ENCODE measurements at regions not wholly inside any gene's neighbourhood (a gene's known extent, or its start where the extent isn't known, plus 50 kb on each side); places are given as distances from the start of the nearest gene placed in this dataset.
"Not testable (repeated sequence)": the region's sequence is repeated elsewhere in the genome, so short reads cannot be mapped to it uniquely, and the experiment has no call there.

DNA sequence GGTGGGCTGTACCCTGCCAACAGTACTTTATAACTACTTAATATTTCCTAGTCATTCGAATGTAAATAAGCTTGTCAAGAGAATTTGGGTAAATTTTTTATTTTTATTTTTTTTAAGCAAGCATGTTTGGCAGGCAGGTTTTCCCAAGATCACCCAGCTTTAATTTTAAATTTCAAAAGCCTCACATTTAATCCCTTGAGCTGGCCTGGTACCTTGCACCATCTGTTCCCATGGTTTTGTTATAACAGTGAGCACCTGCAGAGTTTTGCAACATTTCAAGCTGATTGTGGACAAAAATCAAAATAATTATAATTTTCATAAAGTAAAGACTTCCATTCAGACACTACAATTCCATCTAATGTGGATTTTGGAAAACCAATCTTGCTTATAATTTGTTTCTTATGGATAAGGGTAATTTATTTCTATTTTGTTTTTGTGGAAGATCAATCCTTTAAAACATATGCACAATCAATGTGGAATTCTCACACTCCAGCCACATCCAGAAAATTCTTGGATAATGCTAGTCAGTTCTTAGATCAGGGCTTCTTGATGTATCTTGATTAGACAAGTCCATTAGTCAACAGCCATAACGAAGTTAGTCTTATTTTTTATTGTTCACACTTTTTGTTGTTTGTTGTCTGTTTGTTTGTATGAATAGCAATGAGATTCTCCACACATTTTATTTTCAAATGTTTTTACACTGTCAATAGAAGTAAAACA is 689.3 kb downstream of the NR4A2 start:
- Mint-ChIP-seq H3K27me3 (no peaks in the 10 kb centered on the region), H3K36me3 (ENCODE audit: low read depth) (no peaks in the 10 kb centered on the region), H3K27ac (no peak overlapping the region), H3K4me3 (no peak overlapping the region), H3K9me3 (peaks cover 9% of the 10 kb centered on the region), H3K4me1 (ENCODE audit: low read depth) (no peaks in the 10 kb centered on the region)
- intact Hi-C loops (cut with micrococcal nuclease) = no loop called here

DNA sequence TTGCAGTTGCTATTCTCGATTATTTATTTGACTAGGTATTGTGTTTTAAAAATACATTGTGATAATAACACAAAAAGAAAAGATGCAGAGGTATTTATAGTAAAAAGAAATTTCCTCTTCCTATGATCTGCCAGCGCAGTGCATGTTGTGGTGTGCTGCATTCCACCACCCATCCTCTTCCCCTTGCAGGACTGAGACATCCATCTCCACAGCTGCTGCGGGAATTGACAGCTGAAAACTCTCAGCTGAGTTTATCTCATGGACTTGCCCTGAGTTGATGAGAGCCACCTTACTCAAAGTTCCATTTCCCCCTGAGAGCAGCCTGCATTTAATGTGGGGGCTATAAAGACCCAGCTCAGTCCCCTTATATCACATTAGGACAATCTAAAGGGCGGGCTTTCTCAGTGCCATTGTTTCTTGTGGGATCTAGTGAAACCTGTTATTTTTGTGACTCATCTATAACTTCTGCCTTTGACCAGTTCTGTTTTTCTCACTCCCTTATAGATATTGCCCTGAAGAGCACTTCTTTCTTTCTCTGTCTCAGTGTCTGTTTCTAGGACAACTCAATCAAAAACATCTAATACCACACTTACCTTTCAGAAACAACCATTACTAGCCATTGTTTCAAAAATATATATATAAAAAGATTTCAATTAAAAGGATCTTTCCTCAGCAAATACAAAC is 698.5 kb downstream of the NR4A2 start:
- H3K27me3 Mint-ChIP-seq = no peaks in the 10 kb centered on the region
- no peaks in the 10 kb centered on the region for H3K36me3 Mint-ChIP-seq (ENCODE audit: low read depth)
- intact Hi-C loops (cut with micrococcal nuclease) = no loop called here
- H3K9me3 Mint-ChIP-seq = no peaks in the 10 kb centered on the region
- H3K4me3 Mint-ChIP-seq = no peak overlapping the region
- H3K4me1 Mint-ChIP-seq (ENCODE audit: low read depth) = no peaks in the 10 kb centered on the region
- no peak overlapping the region for H3K27ac Mint-ChIP-seq

DNA sequence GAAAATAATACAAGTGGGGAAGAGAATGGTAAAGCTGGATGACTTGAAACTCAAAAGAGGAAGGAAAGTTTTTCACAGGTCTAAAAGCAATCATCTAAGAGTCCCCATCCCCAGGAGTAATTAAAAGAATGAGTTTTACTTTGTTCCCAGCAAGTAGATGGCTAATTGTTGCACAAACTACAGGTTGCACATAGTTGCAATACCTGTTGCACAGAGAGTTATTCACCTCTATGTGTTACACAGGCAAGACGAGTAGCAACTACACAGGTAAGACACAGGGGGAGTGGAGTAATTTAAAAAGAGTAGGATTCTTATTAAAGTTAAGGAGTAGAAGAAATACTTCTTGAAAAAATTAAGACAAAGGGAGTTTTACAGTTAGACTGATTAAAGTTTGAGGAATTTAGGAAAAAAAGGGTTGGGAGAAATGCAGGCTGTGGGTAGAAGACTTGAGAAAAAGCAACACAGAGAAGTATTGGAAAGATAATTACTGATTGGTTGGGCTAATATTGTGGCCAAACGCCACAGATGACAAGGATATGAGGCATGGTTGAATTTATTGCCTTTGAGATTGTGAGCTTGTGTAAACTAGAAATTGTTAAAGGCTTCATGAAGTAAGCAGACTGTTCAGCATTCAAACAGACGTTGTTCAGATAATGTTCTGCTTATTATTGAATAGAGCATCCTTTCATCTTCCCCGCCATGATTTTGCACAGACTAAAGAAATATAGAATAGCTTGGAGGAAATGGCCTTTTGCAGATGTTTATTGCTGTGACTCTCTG is 699.3 kb downstream of the NR4A2 start:
- Mint-ChIP-seq H3K27me3 (no peaks in the 10 kb centered on the region), H3K27ac (no peak overlapping the region)
- intact Hi-C loops (cut with micrococcal nuclease) = no loop called here

DNA sequence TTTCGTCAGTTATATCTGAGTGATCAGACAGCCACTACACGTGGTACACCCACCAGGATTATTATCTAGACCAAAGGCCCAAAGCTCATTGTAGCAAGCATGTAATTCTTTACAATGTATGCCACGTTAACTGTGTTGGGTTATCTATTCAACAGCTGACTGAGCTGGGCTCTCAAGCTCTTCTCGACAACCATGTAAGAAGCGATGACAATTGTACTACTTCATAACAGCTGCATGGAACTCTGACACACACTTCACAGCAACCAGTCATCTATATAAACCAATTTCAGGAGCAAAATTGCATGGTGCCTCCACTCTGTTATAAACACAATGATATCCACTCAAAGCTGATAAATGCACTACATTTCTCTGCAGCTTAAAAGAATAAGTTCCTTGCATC is 701.8 kb downstream of the NR4A2 start:
- no peaks in the 10 kb centered on the region for H3K4me1 Mint-ChIP-seq (ENCODE audit: low read depth)
- H3K9me3 Mint-ChIP-seq = no peaks in the 10 kb centered on the region
- intact Hi-C loops (cut with micrococcal nuclease) = no loop called here
- H3K27me3 Mint-ChIP-seq = no peaks in the 10 kb centered on the region
- no peaks in the 10 kb centered on the region for H3K36me3 Mint-ChIP-seq (ENCODE audit: low read depth)
- H3K27ac Mint-ChIP-seq = no peak overlapping the region
- no peak overlapping the region for H3K4me3 Mint-ChIP-seq

More for the DNA sequence above, 699.3 kb downstream of the NR4A2 start:
- no peaks in the 10 kb centered on the region for H3K9me3 Mint-ChIP-seq
- no peak overlapping the region for H3K4me3 Mint-ChIP-seq
- no peaks in the 10 kb centered on the region for H3K36me3 Mint-ChIP-seq (ENCODE audit: low read depth)
- no peaks in the 10 kb centered on the region for H3K4me1 Mint-ChIP-seq (ENCODE audit: low read depth)

DNA sequence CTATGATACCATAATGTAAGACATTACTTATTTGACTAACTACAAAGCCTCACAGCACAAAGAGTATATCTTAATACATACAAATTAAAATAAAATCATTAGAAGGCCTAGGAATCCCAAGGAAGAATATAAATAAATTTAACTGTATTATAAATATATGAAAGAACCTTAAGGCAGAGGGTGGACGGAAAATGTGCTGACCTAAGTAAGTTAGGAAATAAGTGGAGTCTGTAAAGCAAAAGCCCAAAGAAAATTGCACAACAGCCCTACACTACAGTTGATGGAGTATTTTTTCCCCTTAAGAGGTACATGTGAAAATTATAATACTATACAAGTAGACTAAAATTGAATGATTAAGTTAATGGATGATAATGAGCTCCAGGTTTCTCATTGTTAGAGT is 710.1 kb downstream of the NR4A2 start:
- H3K36me3 Mint-ChIP-seq (ENCODE audit: low read depth) = no peaks in the 10 kb centered on the region
- no peaks in the 10 kb centered on the region for H3K27me3 Mint-ChIP-seq
- no peak overlapping the region for H3K4me3 Mint-ChIP-seq
- intact Hi-C loops (cut with micrococcal nuclease) = no loop called here
- H3K27ac Mint-ChIP-seq = no peak overlapping the region
- H3K4me1 Mint-ChIP-seq (ENCODE audit: low read depth) = no peaks in the 10 kb centered on the region
- H3K9me3 Mint-ChIP-seq = no peaks in the 10 kb centered on the region

DNA sequence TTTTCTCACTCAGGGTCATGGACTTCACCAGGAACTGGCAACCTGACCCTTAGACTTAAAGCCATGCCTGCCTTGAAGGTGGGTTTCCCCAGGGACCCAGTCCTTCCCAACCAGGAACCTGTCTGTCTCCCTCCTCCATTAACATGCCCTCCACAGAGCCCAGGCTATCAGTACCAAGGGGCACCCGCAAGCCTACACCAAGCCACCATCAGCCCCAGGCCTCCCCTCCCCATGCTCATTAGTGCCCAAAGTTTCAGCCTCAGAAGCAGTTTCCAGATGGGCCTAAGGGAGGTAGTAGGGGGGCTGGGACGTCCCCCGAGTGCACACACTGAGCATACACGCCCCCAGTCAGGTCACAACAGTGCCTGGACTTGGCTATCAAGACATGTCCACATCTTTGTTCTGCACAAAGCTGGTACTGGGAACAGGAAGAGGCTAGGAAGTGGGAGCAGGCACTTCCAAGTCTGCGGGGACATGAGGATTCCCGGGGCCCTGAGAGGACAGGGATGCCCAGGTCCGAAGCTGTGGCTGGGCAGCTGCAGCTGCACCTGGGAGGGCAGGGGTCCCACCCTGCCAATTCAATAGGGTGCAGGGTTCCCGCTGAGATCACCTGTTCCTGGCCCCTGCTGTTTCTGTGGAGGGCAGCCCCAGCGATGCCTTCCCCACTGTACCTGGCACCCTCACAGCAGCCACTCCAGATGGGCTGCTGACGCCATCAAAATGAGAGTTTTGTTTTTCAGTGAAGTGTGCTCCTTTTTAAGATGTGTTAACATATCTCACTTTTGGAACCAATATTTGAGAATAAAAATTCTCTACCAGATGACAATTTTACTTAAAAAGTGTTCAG is 731.4 kb downstream of the NR4A2 start:
- H3K4me3 Mint-ChIP-seq = no peak overlapping the region

DNA sequence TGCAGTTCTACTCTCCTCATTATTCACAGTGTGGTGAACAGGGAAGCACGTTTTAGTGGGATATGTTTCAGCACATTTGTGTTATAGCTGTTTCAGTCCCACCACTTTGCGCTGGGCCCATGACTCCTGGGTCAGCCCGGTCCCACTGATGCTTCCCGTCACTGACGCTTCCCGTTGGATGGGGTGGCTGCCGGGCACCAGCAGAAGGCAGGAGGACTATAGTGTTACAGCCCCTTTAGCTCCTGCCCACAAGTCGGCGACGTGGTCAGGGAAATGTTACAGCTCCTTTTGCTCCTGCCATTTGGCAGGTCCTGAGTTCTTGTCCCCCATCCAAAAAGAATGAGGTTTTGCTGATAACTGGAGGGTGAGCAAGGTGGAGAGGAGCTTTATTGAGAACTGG is 732.2 kb downstream of the NR4A2 start:
- Mint-ChIP-seq H3K4me3 (no peak overlapping the region), H3K27me3 (no peaks in the 10 kb centered on the region)
- intact Hi-C loops (cut with micrococcal nuclease) = no loop called here

More for the DNA sequence above, 731.4 kb downstream of the NR4A2 start:
- intact Hi-C loops (cut with micrococcal nuclease) = no loop called here
- Mint-ChIP-seq H3K27ac (no peak overlapping the region), H3K27me3 (no peaks in the 10 kb centered on the region), H3K36me3 (ENCODE audit: low read depth) (no peaks in the 10 kb centered on the region), H3K9me3 (peaks cover 27% of the 10 kb centered on the region), H3K4me1 (ENCODE audit: low read depth) (no peaks in the 10 kb centered on the region)

DNA sequence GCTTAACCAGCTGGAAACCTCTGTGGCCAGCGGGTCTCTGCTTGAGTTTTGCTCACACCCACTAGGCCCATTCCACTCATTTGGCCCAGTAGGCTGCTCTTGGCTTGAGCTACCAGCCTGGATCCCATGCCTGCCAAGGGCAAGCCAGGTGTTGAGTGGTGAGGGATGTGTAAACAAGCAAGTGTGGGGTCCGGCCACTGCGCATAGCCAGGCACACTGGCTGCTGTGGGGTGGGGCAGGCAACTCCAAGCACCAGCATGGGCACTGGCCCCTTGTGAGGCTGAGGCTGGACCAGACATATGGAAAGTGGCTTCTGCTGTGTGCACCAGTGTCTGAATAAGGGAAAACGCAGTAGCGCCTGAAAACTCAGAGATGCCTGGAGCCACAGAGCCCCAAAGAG is 732.7 kb downstream of the NR4A2 start:
- Mint-ChIP-seq H3K27me3 (no peaks in the 10 kb centered on the region), H3K36me3 (ENCODE audit: low read depth) (no peaks in the 10 kb centered on the region)
- intact Hi-C loops (cut with micrococcal nuclease) = no loop called here

More for the DNA sequence above, 732.2 kb downstream of the NR4A2 start:
- H3K4me1 Mint-ChIP-seq (ENCODE audit: low read depth) = no peaks in the 10 kb centered on the region
- peaks cover 27% of the 10 kb centered on the region for H3K9me3 Mint-ChIP-seq
- H3K27ac Mint-ChIP-seq = no peak overlapping the region
- no peaks in the 10 kb centered on the region for H3K36me3 Mint-ChIP-seq (ENCODE audit: low read depth)

DNA sequence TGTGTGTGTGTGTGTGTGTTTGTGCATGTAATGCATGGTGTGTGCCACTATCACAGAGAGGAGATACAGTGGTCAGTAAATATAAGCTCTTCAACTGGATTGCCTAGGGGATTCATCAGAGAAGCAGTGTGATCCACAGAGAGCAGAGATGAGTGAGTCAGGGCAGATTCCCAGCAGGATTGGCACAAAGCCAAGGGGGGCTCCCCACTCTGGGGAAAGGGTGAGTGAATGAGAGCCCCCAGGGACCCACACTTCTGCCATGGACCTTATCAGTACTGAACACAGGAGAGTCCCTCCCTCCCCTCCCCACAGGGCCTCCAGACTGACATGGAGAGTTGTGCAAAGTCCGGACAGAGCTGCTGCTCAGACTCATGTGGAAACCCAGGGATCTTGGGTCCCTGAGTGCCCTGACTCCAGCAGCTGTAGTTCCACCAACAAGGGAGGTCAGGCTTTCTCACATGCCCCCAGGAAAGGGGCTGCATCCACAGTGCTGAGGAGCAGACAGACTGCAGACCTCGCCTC is 748.8 kb downstream of the NR4A2 start:
- no peaks in the 10 kb centered on the region for H3K27me3 Mint-ChIP-seq
- H3K4me3 Mint-ChIP-seq = no peak overlapping the region
- no peak overlapping the region for H3K27ac Mint-ChIP-seq
- no peaks in the 10 kb centered on the region for H3K36me3 Mint-ChIP-seq (ENCODE audit: low read depth)
- peaks cover 57% of the 10 kb centered on the region for H3K9me3 Mint-ChIP-seq
- H3K4me1 Mint-ChIP-seq (ENCODE audit: low read depth) = no peaks in the 10 kb centered on the region
- intact Hi-C loops (cut with micrococcal nuclease) = no loop called here

More for the DNA sequence above, 732.7 kb downstream of the NR4A2 start:
- Mint-ChIP-seq H3K4me1 (ENCODE audit: low read depth) (no peaks in the 10 kb centered on the region), H3K4me3 (no peak overlapping the region), H3K9me3 (peaks cover 27% of the 10 kb centered on the region), H3K27ac (no peak overlapping the region)

DNA sequence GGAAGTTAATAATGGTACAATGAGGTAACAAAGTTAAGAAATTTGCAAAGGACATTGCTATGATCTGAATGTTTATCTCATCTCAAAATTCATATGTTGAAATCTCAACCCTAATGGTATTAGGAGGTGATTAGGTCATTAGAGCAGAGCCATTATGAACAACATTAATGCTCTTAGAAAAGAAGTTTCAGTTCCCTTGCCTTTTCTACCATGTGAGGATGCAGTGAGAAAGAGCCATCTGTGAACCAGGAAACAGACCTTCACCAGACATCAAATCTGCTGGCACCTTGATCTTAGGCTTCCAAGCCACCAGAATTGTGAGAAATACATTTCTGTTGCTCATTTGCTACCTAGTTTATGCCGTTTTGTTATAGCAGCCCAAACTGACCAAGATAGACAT is 757.6 kb downstream of the NR4A2 start:
- intact Hi-C loops (cut with micrococcal nuclease) = no loop called here
- H3K27ac Mint-ChIP-seq = no peak overlapping the region
- no peaks in the 10 kb centered on the region for H3K27me3 Mint-ChIP-seq
- no peak overlapping the region for H3K4me3 Mint-ChIP-seq
- H3K9me3 Mint-ChIP-seq = peaks cover 31% of the 10 kb centered on the region
- no peaks in the 10 kb centered on the region for H3K4me1 Mint-ChIP-seq (ENCODE audit: low read depth)
- no peaks in the 10 kb centered on the region for H3K36me3 Mint-ChIP-seq (ENCODE audit: low read depth)

DNA sequence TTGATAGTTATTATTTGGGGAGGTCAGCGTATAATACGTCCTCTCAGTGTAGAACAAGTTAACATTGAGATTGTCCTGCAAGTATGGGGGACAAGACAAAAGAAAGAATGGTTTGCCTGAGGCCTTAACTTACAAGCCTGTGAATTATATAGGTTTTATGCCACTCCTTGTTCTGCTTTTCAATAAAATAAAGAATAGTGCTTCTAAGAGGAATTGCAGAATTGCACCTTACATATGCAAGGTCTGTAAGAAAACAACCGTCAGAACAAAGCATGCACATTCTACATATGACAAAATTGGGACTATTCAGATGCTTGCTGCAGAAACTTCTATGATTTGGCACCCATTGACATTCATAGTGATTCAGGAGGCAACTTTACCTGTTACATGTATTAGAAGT is 785.0 kb downstream of the NR4A2 start:
- Mint-ChIP-seq H3K27me3 (no peaks in the 10 kb centered on the region), H3K27ac (no peak overlapping the region), H3K4me3 (no peak overlapping the region), H3K9me3 (peaks cover 27% of the 10 kb centered on the region), H3K4me1 (ENCODE audit: low read depth) (no peaks in the 10 kb centered on the region), H3K36me3 (ENCODE audit: low read depth) (no peaks in the 10 kb centered on the region)
- intact Hi-C loops (cut with micrococcal nuclease) = no loop called here

DNA sequence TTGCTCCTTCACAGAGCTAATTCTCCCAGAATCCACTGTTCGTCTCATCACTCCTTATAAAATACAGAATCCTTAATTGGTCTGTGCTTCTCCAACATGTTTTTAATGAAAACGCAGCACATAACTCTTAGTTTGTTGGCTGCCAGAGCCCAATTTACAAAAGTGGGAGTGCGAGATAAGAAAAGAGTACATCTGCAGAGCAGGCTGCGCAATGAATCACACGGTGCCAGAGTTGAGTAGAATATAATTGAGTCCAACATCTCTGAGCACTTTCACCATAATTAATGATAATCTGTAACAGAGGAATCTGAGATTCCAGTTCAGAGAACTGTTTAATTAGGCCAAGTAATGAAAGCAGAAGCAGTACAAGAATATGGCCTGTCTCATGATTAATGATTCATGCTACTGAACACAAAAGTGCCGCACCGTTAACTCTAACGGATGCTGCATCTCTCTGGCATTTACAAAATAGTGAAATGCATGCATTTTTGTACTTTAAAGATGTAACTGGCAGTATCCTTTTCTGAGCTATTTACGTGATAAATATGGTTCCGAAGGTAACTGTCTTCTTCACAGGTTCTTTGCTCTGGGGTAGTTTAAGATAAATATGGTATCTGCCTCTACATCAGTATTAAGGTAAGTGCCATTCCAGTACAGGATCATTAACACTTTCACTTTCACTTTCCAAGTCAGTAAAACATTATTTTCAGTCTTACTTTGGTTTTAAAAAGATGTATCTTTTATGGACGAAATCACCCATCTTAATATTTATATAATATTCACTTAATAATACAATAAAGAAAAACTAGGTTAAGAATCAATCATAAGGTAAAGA is 785.6 kb downstream of the NR4A2 start:
- Mint-ChIP-seq H3K36me3 (ENCODE audit: low read depth) (no peaks in the 10 kb centered on the region), H3K27me3 (no peaks in the 10 kb centered on the region), H3K4me1 (ENCODE audit: low read depth) (no peaks in the 10 kb centered on the region), H3K27ac (no peak overlapping the region), H3K9me3 (peaks cover 27% of the 10 kb centered on the region), H3K4me3 (no peak overlapping the region)
- intact Hi-C loops (cut with micrococcal nuclease) = no loop called here

DNA sequence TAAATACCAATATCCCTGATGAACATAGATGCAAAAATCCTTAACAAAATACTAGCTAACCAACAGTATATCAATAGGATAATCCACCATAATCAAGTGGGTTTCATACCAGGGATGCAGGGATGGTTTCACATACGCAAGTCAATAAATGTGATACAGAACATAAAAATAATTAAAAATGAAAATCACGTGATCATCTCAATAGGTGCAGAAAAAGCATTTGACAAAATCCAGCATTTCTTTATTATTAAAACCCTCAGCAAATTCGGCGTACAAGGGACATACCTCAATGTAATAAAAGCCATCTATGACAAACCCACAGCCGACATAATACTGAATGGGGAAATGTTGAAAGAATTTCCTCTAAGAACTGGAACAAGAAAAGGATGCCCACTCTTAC is 793.5 kb downstream of the NR4A2 start:
- intact Hi-C loops (cut with micrococcal nuclease); H3K9me3 Mint-ChIP-seq; H3K4me1 Mint-ChIP-seq (ENCODE audit: low read depth): not testable (repeated sequence)

More for the DNA sequence above, 793.5 kb downstream of the NR4A2 start:
- not testable (repeated sequence) for H3K27ac Mint-ChIP-seq; H3K27me3 Mint-ChIP-seq; H3K36me3 Mint-ChIP-seq (ENCODE audit: low read depth); H3K4me3 Mint-ChIP-seq

Measured in dendritic cell treated with granulocyte-macrophage colony-stimulating factor and Interleukin-4, amounts not matched to agents 40 ng/mL and 50 ng/mL, for 4 days (primary cell).